BJ (cell line): ENCODE measurements at regions not wholly inside any gene's neighbourhood (a gene's known extent, or its start where the extent isn't known, plus 50 kb on each side); places are given as distances from the start of the nearest gene placed in this dataset.

ENCODE experiments used
- CTCF ChIA-PET: fragments of 350-600 bp; formaldehyde crosslinking; extraction: SDS; loops from one replicate; lab custom pipeline; 2021; ENCODE audit warnings: antibody characterized with exemption, inconsistent platforms; lab: Yijun Ruan, JAX
- POLR2A ChIA-PET: fragments of 300-600 bp; sonication (Branson Sonifier 250); formaldehyde crosslinking; extraction: SDS; loops from one replicate; lab custom pipeline; 2021; ENCODE audit warnings: antibody characterized with exemption; lab: Charles Lee
- DNase-seq: peaks from one replicate; pipeline ENCODE4 v3.0.0-alpha.2; 2011; ENCODE audit warnings: low read depth
- H3K27me3 ChIP-seq: 2 replicates; pipeline ENCODE4 v1.6.0; 2011; ENCODE audit warnings: low read length; ENCODE audit not compliant: control insufficient read depth, insufficient read depth
- H3K36me3 ChIP-seq: 2 replicates; pipeline ENCODE4 v1.5.1; 2011; ENCODE audit warnings: low read length; ENCODE audit not compliant: control insufficient read depth, insufficient read depth
- H3K4me3 ChIP-seq: 2 replicates; pipeline ENCODE4 v1.5.1; 2011; ENCODE audit warnings: low read depth, mild to moderate bottlenecking, control low read depth, low read length
- TF ChIP-seq, protein P1 (sequence below): IDR thresholded peaks from 2 replicates; pipeline ENCODE4 v1.5.1; 2011; ENCODE audit warnings: low read depth, mild to moderate bottlenecking, control low read depth, inconsistent platforms, low read length, moderate library complexity; ENCODE audit not compliant: insufficient read depth

DNA sequence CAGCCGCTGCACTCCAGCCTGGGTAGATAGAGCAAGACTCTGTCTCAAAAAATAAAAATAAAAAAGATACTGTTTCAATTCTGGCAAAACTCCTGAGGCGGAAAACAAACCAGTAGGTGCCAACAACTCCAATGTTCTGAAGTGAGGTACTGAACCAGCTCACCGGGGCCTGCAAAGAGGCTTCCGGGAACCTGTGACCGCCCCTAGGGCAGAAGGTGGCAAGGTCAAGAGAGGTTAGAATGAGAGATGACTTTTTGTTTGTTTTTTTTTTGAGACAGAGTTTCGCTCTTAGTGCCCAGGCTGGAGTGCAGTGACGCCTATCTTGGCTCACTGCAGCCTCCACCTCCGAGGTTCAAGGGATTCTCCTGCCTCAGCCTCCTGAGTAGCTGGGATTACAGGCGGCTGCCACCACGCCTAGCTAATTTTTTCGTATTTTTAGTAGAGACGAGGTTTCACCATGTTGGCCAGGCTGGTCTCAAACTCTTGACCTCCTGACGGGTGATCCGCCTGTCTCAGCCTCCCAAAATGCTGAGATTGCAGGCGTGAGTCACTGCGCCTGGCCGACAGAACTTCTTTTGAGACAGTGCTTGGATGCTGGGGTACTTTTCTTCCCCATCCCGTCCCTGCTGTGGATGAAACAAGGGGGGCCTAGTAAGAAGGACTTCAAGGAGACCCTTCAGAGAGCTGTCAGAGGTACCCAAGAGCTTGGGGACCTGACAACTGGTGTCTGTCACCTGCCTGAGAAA is 91.9 kb upstream of the SLC25A33 start:
- Histone ChIP-seq H3K36me3 (no peaks in the 10 kb centered on the region), H3K4me3 (no peak overlapping the region), H3K27me3 (no peaks in the 10 kb centered on the region; the same call in none of the 2 replicates)
- no peak for DNase-seq
- ChIA-PET POLR2A (no interaction called here), CTCF (interaction anchor here (2.4 kb wide), 1 partner anchor 8 kb away, joined by 18 read pairs; no protein-coding TSS in a partner anchor)
- TF ChIP-seq, protein P1, sequence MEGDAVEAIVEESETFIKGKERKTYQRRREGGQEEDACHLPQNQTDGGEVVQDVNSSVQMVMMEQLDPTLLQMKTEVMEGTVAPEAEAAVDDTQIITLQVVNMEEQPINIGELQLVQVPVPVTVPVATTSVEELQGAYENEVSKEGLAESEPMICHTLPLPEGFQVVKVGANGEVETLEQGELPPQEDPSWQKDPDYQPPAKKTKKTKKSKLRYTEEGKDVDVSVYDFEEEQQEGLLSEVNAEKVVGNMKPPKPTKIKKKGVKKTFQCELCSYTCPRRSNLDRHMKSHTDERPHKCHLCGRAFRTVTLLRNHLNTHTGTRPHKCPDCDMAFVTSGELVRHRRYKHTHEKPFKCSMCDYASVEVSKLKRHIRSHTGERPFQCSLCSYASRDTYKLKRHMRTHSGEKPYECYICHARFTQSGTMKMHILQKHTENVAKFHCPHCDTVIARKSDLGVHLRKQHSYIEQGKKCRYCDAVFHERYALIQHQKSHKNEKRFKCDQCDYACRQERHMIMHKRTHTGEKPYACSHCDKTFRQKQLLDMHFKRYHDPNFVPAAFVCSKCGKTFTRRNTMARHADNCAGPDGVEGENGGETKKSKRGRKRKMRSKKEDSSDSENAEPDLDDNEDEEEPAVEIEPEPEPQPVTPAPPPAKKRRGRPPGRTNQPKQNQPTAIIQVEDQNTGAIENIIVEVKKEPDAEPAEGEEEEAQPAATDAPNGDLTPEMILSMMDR, result no peak

DNA sequence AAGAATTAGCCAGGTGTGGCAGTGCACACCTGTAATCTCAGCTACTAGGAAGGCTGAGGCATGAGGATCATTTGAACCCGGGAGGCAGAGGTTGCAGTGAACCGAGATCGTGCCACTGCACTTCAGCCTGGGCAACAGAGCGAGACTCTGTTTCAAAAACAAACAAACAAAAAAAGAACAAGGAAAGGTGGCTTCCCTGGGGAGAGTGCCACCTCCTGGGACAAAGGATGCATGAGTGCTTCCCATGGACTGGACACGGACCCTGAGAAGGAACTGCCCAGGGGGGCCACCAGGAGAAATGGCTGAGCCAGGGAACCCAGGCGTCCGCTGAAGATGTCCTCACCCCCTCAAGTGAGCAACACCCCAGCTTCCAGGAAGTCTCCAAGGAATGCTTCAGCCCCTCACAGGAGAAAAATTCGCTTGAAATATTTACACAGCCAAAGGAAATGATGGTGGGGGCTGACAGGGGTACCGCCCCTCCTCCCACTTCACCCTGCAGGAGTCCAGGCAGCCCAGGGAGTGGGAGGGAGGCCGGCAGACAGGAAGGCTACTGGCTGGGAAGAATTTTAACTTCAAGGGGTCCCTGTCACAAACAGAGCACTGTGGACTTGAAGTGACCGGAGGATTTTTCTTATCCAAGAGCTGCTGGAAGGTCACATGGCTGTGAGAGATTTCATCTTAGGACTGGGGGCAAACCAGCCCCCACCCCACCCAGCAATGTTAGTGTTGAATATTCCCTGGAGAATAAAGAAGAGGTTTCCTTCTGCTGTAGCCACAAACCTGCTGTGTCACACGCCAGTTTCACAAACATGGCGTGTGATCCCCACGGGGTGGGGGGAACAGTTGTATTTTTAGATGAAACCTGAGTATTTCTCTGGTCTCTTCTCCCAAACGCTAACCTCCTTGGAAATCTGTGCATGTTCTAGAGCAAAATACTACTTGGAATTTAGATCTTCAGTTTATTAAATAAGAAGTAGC is 90.8 kb upstream of the SLC25A33 start:
- Histone ChIP-seq H3K36me3 (no peaks in the 10 kb centered on the region), H3K4me3 (no peak overlapping the region), H3K27me3 (peaks cover 2% of the 10 kb centered on the region)
- CTCF ChIA-PET, result interaction anchor here (0.9 to 2.7 kb wide), 3 partner anchors 159 to 181 kb away, joined by 4 to 10 read pairs (median 4); no protein-coding TSS in a partner anchor
- POLR2A ChIA-PET, result no interaction called here
- no peak for DNase-seq
- TF ChIP-seq, protein P1, result no peak

DNA sequence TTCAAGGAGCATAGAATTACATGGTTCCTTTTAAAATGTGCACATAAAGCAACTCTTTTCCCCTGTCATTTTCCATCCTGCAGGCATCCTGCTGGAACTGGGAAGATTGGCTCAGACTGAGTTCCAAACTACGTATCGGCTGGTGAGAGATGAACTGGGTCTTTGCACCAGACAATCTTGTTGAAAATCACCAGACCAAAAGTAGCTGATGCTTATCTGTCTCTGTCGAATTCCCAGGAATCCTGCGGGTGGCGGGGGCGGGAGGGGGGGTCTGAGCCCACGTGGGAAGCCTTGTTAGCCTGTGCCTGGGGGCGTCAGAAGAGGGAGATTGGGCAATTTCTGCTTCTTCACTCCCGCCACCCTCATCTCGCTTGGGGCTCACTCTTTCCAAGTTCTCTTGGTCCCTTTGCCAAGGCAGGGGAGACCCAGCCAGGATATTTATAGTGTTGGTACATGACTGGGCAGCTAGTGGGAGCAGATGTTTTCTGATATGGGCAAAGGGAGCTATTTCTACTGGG is 90.1 kb upstream of the SLC25A33 start:
- Histone ChIP-seq H3K36me3 (no peaks in the 10 kb centered on the region), H3K4me3 (no peak overlapping the region), H3K27me3 (peaks cover 2% of the 10 kb centered on the region)
- CTCF ChIA-PET, result interaction anchor here (0.7 to 2.7 kb wide), 3 partner anchors 42 to 182 kb away, joined by 4 to 10 read pairs (median 4); no protein-coding TSS in a partner anchor
- no peak for DNase-seq
- POLR2A ChIA-PET, result no interaction called here
- TF ChIP-seq, protein P1, result no peak

DNA sequence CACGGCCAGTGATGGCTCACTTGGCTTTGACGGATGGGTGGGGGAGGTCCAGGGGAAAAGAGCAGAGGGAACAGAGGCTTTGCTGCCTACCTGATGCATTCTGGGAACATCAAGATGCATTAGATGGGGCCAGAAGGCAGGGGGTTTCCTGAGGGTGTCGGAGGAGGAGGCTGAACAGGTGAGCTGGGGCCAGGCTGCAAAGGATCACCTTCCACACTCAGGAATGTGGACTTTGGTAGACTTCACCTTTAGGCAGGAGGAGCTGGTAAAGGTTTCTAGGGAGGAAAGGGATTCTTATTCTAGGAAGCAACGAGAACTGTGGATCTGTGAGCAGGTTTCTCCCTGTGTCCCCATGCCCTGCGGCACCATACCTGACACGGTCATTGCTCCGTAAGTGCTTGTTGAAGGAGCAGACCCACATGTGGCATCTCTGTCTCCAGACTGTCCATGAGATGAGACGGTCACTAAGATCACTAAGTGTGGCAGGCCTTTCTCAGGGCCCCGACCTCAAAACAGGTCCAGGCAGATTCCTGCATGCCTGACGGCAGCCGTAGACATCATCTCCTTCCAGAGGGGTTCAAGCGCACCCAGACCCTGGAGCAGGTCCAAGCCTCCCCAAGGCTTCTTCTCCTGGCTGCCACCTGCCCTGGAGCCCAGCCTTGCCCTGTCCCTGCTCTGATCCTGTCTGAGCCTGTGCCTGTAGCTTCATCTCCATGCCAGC is 89.1 kb upstream of the SLC25A33 start:
- no peak for DNase-seq
- POLR2A ChIA-PET, result no interaction called here
- peaks cover 2% of the 10 kb centered on the region for H3K27me3 ChIP-seq
- no peak overlapping the region for H3K4me3 ChIP-seq
- CTCF ChIA-PET, result interaction anchor here (1.1 to 2.9 kb wide), 3 partner anchors 161 to 183 kb away, joined by 4 to 16 read pairs (median 10); no protein-coding TSS in a partner anchor
- no peaks in the 10 kb centered on the region for H3K36me3 ChIP-seq
- TF ChIP-seq, protein P1, result no peak
